Endodermal cell (in vitro differentiated cells): ENCODE measurements at regions not wholly inside any gene's neighbourhood (a gene's known extent, or its start where the extent isn't known, plus 50 kb on each side); places are given as distances from the start of the nearest gene placed in this dataset.
"Not testable (repeated sequence)": the region's sequence is repeated elsewhere in the genome, so short reads cannot be mapped to it uniquely, and the experiment has no call there.

Source experiments
- DNase-seq: peaks from one replicate; pipeline ENCODE4 v3.0.0-alpha.2; 2017
- H3K27ac ChIP-seq: 2 replicates; pipeline ENCODE4 v1.5.1; 2013; ENCODE audit warnings: mild to moderate bottlenecking, low read depth, low read length, moderate library complexity
- H3K27me3 ChIP-seq: 2 replicates; pipeline ENCODE4 v1.6.1; 2013; ENCODE audit warnings: mild to moderate bottlenecking, low read length, moderate library complexity; ENCODE audit not compliant: insufficient read depth, control insufficient read depth, poor library complexity, severe bottlenecking
- H3K36me3 ChIP-seq: 2 replicates; pipeline ENCODE4 v1.7.0; 2013; ENCODE audit warnings: mild to moderate bottlenecking, low read length, moderate library complexity; ENCODE audit not compliant: control insufficient read depth, insufficient read depth
- H3K4me1 ChIP-seq: one replicate; pipeline ENCODE4 v1.7.0; 2013; ENCODE audit warnings: low read length; ENCODE audit not compliant: control insufficient read depth, insufficient read depth
- H3K4me3 ChIP-seq: 2 replicates; pipeline ENCODE4 v1.5.1; 2013; ENCODE audit warnings: mild to moderate bottlenecking, low read length, moderate library complexity
- H3K9ac ChIP-seq: 2 replicates; pipeline ENCODE4 v1.6.1; 2013; ENCODE audit warnings: mild to moderate bottlenecking, low read length, moderate library complexity; ENCODE audit not compliant: poor library complexity, severe bottlenecking; ENCODE audit errors: extremely low read depth
- H3K9me3 ChIP-seq: 2 replicates; pipeline ENCODE4 v1.6.1; 2013; ENCODE audit warnings: mild to moderate bottlenecking, low read length, moderate library complexity; ENCODE audit not compliant: control insufficient read depth
- H3K27ac Mint-ChIP-seq: 2 replicates; pipeline ENCODE4 v1.8.0; 2020; ENCODE audit warnings: mixed read lengths
- H3K27me3 Mint-ChIP-seq: 2 replicates; pipeline ENCODE4 v1.8.0; 2021; ENCODE audit warnings: mild to moderate bottlenecking, mixed read lengths; ENCODE audit not compliant: insufficient read depth
- H3K36me3 Mint-ChIP-seq: 2 replicates; pipeline ENCODE4 v1.8.0; 2020; ENCODE audit warnings: low read depth, mixed read lengths
- H3K4me1 Mint-ChIP-seq: 2 replicates; pipeline ENCODE4 v1.8.0; 2020; ENCODE audit warnings: mixed read lengths
- H3K4me3 Mint-ChIP-seq: 2 replicates; pipeline ENCODE4 v1.8.0; 2020; ENCODE audit warnings: mild to moderate bottlenecking, moderate library complexity, mixed read lengths
- H3K9me3 Mint-ChIP-seq: 2 replicates; pipeline ENCODE4 v1.8.0; 2020; ENCODE audit warnings: mild to moderate bottlenecking, mixed read lengths
- CTCF ChIP-seq: fragments of 200-600 bp; sonication (generic); conservative IDR thresholded peaks from 2 replicates; pipeline ENCODE4 v1.5.0; 2021; ENCODE audit warnings: antibody characterized with exemption, mild to moderate bottlenecking
- WGBS, 2 experiments: methylation state at CpG; one replicate each; pipeline versions ENCODE4 v1.1.5 to v1.1.7; 2013; ENCODE audit warnings: missing lambda C conversion rate in 2 of 2, mixed read lengths in 1 of 2; ENCODE audit not compliant: insufficient coverage in 1 of 2, insufficient read length in 1 of 2; 5-methylcytosine and 5-hydroxymethylcytosine counted together

DNA sequence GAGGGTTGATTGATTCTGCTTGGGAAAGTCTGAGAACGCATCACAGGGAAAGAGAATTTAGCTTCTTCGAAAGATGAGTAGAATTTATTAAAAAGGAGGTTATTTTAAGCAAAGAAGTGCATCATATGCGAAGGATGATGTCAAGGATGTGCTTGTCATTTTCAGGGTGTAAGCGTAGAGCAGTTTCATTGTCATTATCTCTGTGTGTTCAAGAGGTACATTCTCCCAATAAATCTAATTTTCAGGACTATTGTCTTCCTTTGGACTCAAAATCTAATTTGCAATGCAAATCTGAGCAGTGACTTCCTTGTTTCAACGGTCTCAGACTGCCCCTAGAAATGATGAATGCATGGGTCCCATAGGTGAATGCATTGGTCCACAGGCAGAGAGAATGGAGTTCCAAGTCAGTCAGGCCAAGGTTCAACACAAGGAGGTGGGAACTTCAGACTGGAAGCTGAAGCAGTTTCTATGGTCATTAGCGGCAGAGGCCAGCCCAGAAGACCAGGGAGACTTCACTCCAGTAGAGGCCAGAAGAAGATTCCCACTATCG lies 99.8 kb downstream of the CDC42EP3 start:
- peaks cover 6% of the 10 kb centered on the region for H3K9me3 ChIP-seq
- TF ChIP-seq CTCF, result no peak
- H3K27ac ChIP-seq, result peak overlapping the region; percentile 58
- Mint-ChIP-seq H3K9me3 (peaks cover 15% of the 10 kb centered on the region), H3K27ac (no peak overlapping the region), H3K4me3 (no peak overlapping the region), H3K4me1 (peaks cover 2% of the 10 kb centered on the region), H3K36me3 (peaks cover 9% of the 10 kb centered on the region), H3K27me3 (peaks cover 3% of the 10 kb centered on the region)
- no peak overlapping the region for H3K4me3 ChIP-seq
- no peaks in the 10 kb centered on the region for H3K4me1 ChIP-seq
- 87 to 92% methylated on average over 5 to 7 of the region's 7 CpGs for WGBS, 2 experiments
- no peak for DNase-seq
- no peaks in the 10 kb centered on the region for H3K27me3 ChIP-seq
- peaks cover 4% of the 10 kb centered on the region for H3K36me3 ChIP-seq
- H3K9ac ChIP-seq, result no peak overlapping the region

GRCh38 chr2:37573451-37574388 lies 97.7 kb downstream of the CDC42EP3 start:
- no peak for DNase-seq
- Mint-ChIP-seq H3K4me3 (no peak overlapping the region), H3K9me3 (peaks cover 7% of the 10 kb centered on the region), H3K4me1 (no peaks in the 10 kb centered on the region), H3K27ac (no peak overlapping the region), H3K36me3 (peaks cover 7% of the 10 kb centered on the region), H3K27me3 (peaks cover 3% of the 10 kb centered on the region)
- Histone ChIP-seq H3K36me3 (peaks cover 4% of the 10 kb centered on the region), H3K27me3 (no peaks in the 10 kb centered on the region), H3K9me3 (peaks cover 11% of the 10 kb centered on the region), H3K4me1 (no peaks in the 10 kb centered on the region), H3K4me3 (no peak overlapping the region), H3K9ac (no peak overlapping the region), H3K27ac (no peak overlapping the region)
- 90 to 91% methylated on average over 3 of the region's 3 CpGs for WGBS, 2 experiments
- TF ChIP-seq CTCF, result no peak

DNA sequence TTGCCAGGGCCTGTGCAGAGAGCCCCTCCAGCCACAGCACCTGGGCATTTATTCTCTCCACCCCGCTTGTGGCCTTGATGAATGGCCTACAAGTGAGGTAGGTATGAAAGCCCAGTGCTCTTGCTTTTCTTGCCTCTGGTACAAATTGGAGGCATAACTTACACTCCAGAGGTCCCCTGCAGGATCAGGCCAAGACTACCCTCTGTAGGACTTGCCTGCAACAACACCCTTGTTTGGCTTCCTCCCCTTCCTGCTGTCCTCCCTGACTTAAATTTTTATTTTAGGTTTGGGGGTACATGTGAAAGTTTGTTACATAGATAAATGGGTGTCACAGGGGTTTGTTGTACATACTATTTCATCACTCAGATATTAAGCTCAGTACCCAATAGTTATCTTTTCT lies 95.7 kb downstream of the CDC42EP3 start:
- peaks cover 22% of the 10 kb centered on the region for H3K9me3 Mint-ChIP-seq
- no peak overlapping the region for H3K27ac ChIP-seq
- WGBS, 2 experiments, result 91% methylated on average over 1 of the region's 1 CpG; no CpG with 5 or more reads in 1 of the 2 experiments
- no peaks in the 10 kb centered on the region for H3K27me3 ChIP-seq
- no peak overlapping the region for H3K4me3 Mint-ChIP-seq
- H3K4me3 ChIP-seq, result no peak overlapping the region
- H3K4me1 ChIP-seq, result no peaks in the 10 kb centered on the region
- H3K36me3 ChIP-seq, result peaks cover 4% of the 10 kb centered on the region
- TF ChIP-seq CTCF, result peak; percentile 50
- no peak overlapping the region for H3K27ac Mint-ChIP-seq
- peaks cover 11% of the 10 kb centered on the region for H3K36me3 Mint-ChIP-seq
- H3K9ac ChIP-seq, result no peak overlapping the region
- no peaks in the 10 kb centered on the region for H3K27me3 Mint-ChIP-seq
- H3K9me3 ChIP-seq, result peaks cover 26% of the 10 kb centered on the region
- H3K4me1 Mint-ChIP-seq, result no peaks in the 10 kb centered on the region
- no peak for DNase-seq

DNA sequence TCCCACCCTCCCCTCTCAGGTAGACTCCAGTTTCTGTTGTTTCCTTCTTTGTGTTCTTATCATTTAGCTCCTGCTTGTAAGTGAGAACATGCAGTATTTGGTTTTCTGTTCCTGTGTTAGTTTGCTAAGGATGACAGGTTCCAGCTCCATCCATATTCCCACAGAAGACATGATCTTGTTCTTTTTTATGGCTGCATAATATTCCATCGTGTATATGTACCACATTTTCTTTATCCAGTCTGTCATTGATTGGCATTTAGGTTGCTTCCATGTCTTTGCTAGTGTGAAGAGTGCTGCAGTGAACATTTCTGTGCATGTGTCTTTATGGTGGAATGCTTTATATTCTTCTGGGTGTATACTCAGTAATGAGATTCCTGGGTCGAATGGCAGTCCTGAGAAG lies 95.2 kb downstream of the CDC42EP3 start:
- not testable (repeated sequence) for H3K27me3 ChIP-seq, H3K4me3 Mint-ChIP-seq
- 100% methylated on average over 2 of the region's 2 CpGs for WGBS, 2 experiments

More for the DNA sequence above, 95.2 kb downstream of the CDC42EP3 start:
- H3K36me3 ChIP-seq, H3K27me3 Mint-ChIP-seq, H3K4me1 ChIP-seq, H3K27ac ChIP-seq, H3K9ac ChIP-seq, H3K4me1 Mint-ChIP-seq, DNase-seq, H3K27ac Mint-ChIP-seq, H3K4me3 ChIP-seq: not testable (repeated sequence)
- Mint-ChIP-seq H3K36me3 (peaks cover 11% of the 10 kb centered on the region), H3K9me3 (peaks cover 22% of the 10 kb centered on the region)
- H3K9me3 ChIP-seq, result peaks cover 26% of the 10 kb centered on the region
